OCI-LY3 (cell line): ENCODE measurements at regions not wholly inside any gene's neighbourhood (a gene's known extent, or its start where the extent isn't known, plus 50 kb on each side); places are given as distances from the start of the nearest gene placed in this dataset.

ENCODE experiments used
- H2AFZ ChIP-seq: fragments of 200-600, 300-600 bp; shearing (Covaris generic); 2 replicates; pipeline ENCODE4 v1.6.0; 2014; ENCODE audit warnings: antibody characterized with exemption, low read depth, low read length
- H3K27ac ChIP-seq: fragments of 200-600, 300-600 bp; sonication (generic); 2 replicates; pipeline ENCODE4 v1.5.1; 2014; ENCODE audit warnings: mild to moderate bottlenecking, low read length, moderate library complexity, mixed read lengths
- H3K27me3 ChIP-seq: fragments of 200-600, 300-600 bp; sonication (generic); 2 replicates; pipeline ENCODE4 v1.6.1; 2014; ENCODE audit warnings: low read depth, low read length, mixed read lengths
- H3K36me3 ChIP-seq: fragments of 200-600, 300-600 bp; sonication (generic); replicated peaks from 2 replicates; pipeline ENCODE3; 2014; ENCODE audit warnings: low read depth, low read length, mixed read lengths
- H3K4me1 ChIP-seq: fragments of 300-600, 200-600 bp; sonication (generic); 2 replicates; pipeline ENCODE4 v1.6.1; 2014; ENCODE audit warnings: low read length, mixed read lengths
- H3K4me2 ChIP-seq: fragments of 200-600, 300-600 bp; sonication (generic); 2 replicates; pipeline ENCODE4 v1.6.1; 2014; ENCODE audit warnings: low read length, mixed read lengths
- H3K4me3 ChIP-seq: fragments of 300-600, 200-600 bp; sonication (generic); 2 replicates; pipeline ENCODE4 v1.5.1; 2014; ENCODE audit warnings: antibody characterized with exemption, mild to moderate bottlenecking, low read length, moderate library complexity
- H3K79me2 ChIP-seq: fragments of 300-600, 200-600 bp; shearing (Covaris generic); 2 replicates; pipeline ENCODE4 v1.6.1; 2014; ENCODE audit warnings: mild to moderate bottlenecking, low read length, mixed read lengths
- H3K9ac ChIP-seq: fragments of 300-600, 200-600 bp; shearing (Covaris generic); 2 replicates; pipeline ENCODE4 v1.6.0; 2014; ENCODE audit warnings: mild to moderate bottlenecking, low read length, moderate library complexity
- H3K9me3 ChIP-seq: fragments of 200-600, 300-600 bp; shearing (Covaris generic); 2 replicates; pipeline ENCODE4 v1.6.1; 2014; ENCODE audit warnings: low read length, mixed read lengths; ENCODE audit not compliant: insufficient read depth
- H4K20me1 ChIP-seq: fragments of 200-600, 300-600 bp; sonication (generic); 2 replicates; pipeline ENCODE4 v1.6.1; 2016; ENCODE audit warnings: low read length, mixed read lengths; ENCODE audit not compliant: insufficient read depth
- EZH2phosphoT487 ChIP-seq: fragments of 200-600 bp; shearing (Covaris generic); IDR thresholded peaks from 2 replicates; pipeline ENCODE4 v1.6.1; 2018; ENCODE audit warnings: antibody characterized with exemption, mixed run types, low read depth
- TF ChIP-seq, protein P1 (sequence below): fragments of 200-600, 300-600 bp; sonication (generic); IDR thresholded peaks from 2 replicates; pipeline ENCODE4 v1.5.1; 2014; ENCODE audit warnings: antibody characterized with exemption, low read length, low read depth

GRCh38 chr17:12328204-12328603 is 307.5 kb downstream of the MAP2K4 start:
- Histone ChIP-seq H4K20me1 (no peaks in the 10 kb centered on the region), H3K36me3 (peaks cover 11% of the 10 kb centered on the region), H3K4me3 (no peak overlapping the region), H3K79me2 (no peaks in the 10 kb centered on the region), H3K4me2 (no peak overlapping the region), H3K9me3 (peaks cover 26% of the 10 kb centered on the region; the same call in 1 of the 2 replicates), H3K27ac (no peak overlapping the region), H3K9ac (no peak overlapping the region), H3K27me3 (no peaks in the 10 kb centered on the region), H3K4me1 (no peaks in the 10 kb centered on the region), H2AFZ (no peak overlapping the region)
- TF ChIP-seq EZH2phosphoT487: no peak
- TF ChIP-seq, protein P1, sequence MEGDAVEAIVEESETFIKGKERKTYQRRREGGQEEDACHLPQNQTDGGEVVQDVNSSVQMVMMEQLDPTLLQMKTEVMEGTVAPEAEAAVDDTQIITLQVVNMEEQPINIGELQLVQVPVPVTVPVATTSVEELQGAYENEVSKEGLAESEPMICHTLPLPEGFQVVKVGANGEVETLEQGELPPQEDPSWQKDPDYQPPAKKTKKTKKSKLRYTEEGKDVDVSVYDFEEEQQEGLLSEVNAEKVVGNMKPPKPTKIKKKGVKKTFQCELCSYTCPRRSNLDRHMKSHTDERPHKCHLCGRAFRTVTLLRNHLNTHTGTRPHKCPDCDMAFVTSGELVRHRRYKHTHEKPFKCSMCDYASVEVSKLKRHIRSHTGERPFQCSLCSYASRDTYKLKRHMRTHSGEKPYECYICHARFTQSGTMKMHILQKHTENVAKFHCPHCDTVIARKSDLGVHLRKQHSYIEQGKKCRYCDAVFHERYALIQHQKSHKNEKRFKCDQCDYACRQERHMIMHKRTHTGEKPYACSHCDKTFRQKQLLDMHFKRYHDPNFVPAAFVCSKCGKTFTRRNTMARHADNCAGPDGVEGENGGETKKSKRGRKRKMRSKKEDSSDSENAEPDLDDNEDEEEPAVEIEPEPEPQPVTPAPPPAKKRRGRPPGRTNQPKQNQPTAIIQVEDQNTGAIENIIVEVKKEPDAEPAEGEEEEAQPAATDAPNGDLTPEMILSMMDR: no peak

DNA sequence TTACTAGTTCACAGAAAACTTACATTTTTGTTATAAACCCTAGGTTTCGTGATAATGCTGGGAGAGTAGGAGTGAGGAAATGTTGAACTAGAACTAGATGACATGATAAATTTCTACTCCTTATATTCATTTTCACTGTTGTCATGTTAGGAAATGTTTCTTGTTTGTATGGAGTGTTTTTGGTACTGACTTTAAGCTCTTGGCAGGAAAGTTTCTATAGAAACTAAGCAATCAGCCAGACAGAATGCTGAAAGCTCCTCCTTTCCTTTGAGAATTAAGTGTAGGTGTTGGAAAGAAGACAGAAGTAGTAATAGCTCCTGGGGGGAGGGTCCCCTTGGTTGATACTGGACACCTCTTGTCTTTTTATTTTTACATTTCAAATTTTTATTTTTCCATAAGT is 309.8 kb downstream of the MAP2K4 start:
- Histone ChIP-seq H3K27me3 (no peaks in the 10 kb centered on the region), H3K79me2 (no peaks in the 10 kb centered on the region), H3K4me2 (no peak overlapping the region), H3K27ac (no peak overlapping the region), H3K9me3 (peaks cover 26% of the 10 kb centered on the region; the same call in 1 of the 2 replicates), H2AFZ (no peak overlapping the region), H3K4me3 (no peak overlapping the region), H3K36me3 (peaks cover 11% of the 10 kb centered on the region), H3K9ac (no peak overlapping the region), H3K4me1 (no peaks in the 10 kb centered on the region), H4K20me1 (no peaks in the 10 kb centered on the region)
- TF ChIP-seq, protein P1: no peak
- TF ChIP-seq EZH2phosphoT487: no peak

- Histone ChIP-seq H3K9me3 (no peaks in the 10 kb centered on the region), H3K79me2 (no peaks in the 10 kb centered on the region), H3K36me3 (peaks cover 4% of the 10 kb centered on the region), H3K4me2 (no peak overlapping the region), H3K9ac (no peak overlapping the region), H2AFZ (no peak overlapping the region), H3K27ac (no peak overlapping the region), H3K4me3 (no peak overlapping the region), H3K4me1 (peaks cover 21% of the 10 kb centered on the region), H3K27me3 (no peaks in the 10 kb centered on the region), H4K20me1 (no peaks in the 10 kb centered on the region)
- TF ChIP-seq EZH2phosphoT487: no peak
- TF ChIP-seq, protein P1: no peak
Measured at GRCh38 chr17:12341328-12341727, 320.7 kb downstream of the MAP2K4 start.

DNA sequence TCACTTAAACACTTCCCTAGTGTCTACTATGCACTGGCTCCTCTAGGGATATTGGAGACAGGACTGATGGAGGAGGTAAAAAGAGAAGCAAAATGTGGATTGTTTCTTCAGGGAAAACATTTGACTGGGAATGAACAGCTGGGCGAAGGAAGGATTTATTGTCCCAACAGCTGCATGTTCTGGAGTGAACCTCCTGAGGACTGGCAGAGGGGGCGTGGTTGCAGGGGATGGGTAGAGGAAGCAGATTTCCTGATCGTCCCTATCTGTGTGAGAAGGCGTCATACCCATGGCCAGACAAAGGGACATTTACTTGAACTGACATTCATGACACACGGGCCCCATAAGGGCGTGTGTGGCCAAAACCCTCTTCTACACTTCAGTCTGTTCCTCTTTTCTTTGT is 321.5 kb downstream of the MAP2K4 start:
- Histone ChIP-seq H3K4me1 (peaks cover 21% of the 10 kb centered on the region), H3K9ac (peak overlapping the region; percentile 49; the same call in 1 of the 2 replicates), H2AFZ (peak overlapping the region; percentile 80), H3K27me3 (no peaks in the 10 kb centered on the region), H3K9me3 (no peaks in the 10 kb centered on the region), H3K36me3 (peaks cover 4% of the 10 kb centered on the region), H3K4me3 (no peak overlapping the region), H3K27ac (peak overlapping the region; percentile 47), H3K79me2 (no peaks in the 10 kb centered on the region), H4K20me1 (no peaks in the 10 kb centered on the region), H3K4me2 (peak overlapping the region; percentile 23)
- no peak for TF ChIP-seq EZH2phosphoT487
- TF ChIP-seq, protein P1: no peak
